ENCODE measurements at regions not wholly inside any gene's neighbourhood (a gene's known extent, or its start where the extent isn't known, plus 50 kb on each side); places are given as distances from the start of the nearest gene placed in this dataset.

- no peaks in the 10 kb centered on the region for H3K9me3 ChIP-seq (ENCODE audit: control insufficient read depth, insufficient read depth, low read length)
- Mint-ChIP-seq H3K27ac (no peak overlapping the region), H3K4me1 (peaks cover 5 to 11% of the 10 kb centered on the region in 2 donors), H3K4me3 (no peak overlapping the region), H3K36me3 (no peaks in the 10 kb centered on the region), H3K9me3 (no peaks in the 10 kb centered on the region), H3K27me3 (ENCODE audit: low read depth in 2 of 2) (peaks cover 8 to 17% of the 10 kb centered on the region in 2 donors)
- TF ChIP-seq, protein P1, sequence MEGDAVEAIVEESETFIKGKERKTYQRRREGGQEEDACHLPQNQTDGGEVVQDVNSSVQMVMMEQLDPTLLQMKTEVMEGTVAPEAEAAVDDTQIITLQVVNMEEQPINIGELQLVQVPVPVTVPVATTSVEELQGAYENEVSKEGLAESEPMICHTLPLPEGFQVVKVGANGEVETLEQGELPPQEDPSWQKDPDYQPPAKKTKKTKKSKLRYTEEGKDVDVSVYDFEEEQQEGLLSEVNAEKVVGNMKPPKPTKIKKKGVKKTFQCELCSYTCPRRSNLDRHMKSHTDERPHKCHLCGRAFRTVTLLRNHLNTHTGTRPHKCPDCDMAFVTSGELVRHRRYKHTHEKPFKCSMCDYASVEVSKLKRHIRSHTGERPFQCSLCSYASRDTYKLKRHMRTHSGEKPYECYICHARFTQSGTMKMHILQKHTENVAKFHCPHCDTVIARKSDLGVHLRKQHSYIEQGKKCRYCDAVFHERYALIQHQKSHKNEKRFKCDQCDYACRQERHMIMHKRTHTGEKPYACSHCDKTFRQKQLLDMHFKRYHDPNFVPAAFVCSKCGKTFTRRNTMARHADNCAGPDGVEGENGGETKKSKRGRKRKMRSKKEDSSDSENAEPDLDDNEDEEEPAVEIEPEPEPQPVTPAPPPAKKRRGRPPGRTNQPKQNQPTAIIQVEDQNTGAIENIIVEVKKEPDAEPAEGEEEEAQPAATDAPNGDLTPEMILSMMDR (IDR thresholded peaks at IDR 0.05), result no peak
- no peaks in the 10 kb centered on the region for H3K27me3 ChIP-seq (ENCODE audit: control insufficient read depth, insufficient read depth, low read length)
- ATAC-seq (no peak), DNase-seq (no peak)
- no peak overlapping the region for H3K4me3 ChIP-seq (ENCODE audit: low read length)
- peaks cover 12% of the 10 kb centered on the region for H3K4me1 ChIP-seq (ENCODE audit: control insufficient read depth, insufficient read depth, low read length)
- no peak overlapping the region for H3K27ac ChIP-seq (ENCODE audit: low read length)
- 80% methylated on average over 4 of the region's 4 CpGs for WGBS (ENCODE audit: insufficient coverage)
- intact Hi-C loops (cut with micrococcal nuclease), result loop anchor here (10.0 kb wide), 2 partner anchors 486 to 904 kb away; partner anchors contain the start of gene SLC2A11
- H3K36me3 ChIP-seq (ENCODE audit: control insufficient read depth, insufficient read depth, low read length), result no peaks in the 10 kb centered on the region
Measured at GRCh38 chr22:22951035-22951434, 63.4 kb downstream of the IGLL5 start.

- ATAC-seq, result no peak
- TF ChIP-seq, protein P1 (IDR thresholded peaks at IDR 0.05), result no peak
- no peak for DNase-seq
- Mint-ChIP-seq H3K27me3 (ENCODE audit: low read depth in 2 of 2) (peaks cover 8 to 17% of the 10 kb centered on the region in 2 donors), H3K9me3 (no peaks in the 10 kb centered on the region), H3K4me1 (peaks cover 5 to 11% of the 10 kb centered on the region in 2 donors), H3K27ac (no peak overlapping the region), H3K36me3 (no peaks in the 10 kb centered on the region), H3K4me3 (no peak overlapping the region)
- intact Hi-C loops (cut with micrococcal nuclease), result loop anchor here (10.0 kb wide), 2 partner anchors 488 to 902 kb away; partner anchors contain the start of gene SLC2A11
- peaks cover 12% of the 10 kb centered on the region for H3K4me1 ChIP-seq (ENCODE audit: control insufficient read depth, insufficient read depth, low read length)
- H3K9me3 ChIP-seq (ENCODE audit: control insufficient read depth, insufficient read depth, low read length), result no peaks in the 10 kb centered on the region
- no peak overlapping the region for H3K4me3 ChIP-seq (ENCODE audit: low read length)
- no peak overlapping the region for H3K27ac ChIP-seq (ENCODE audit: low read length)
- WGBS (ENCODE audit: insufficient coverage), result 58% methylated on average over 6 of the region's 6 CpGs
- H3K27me3 ChIP-seq (ENCODE audit: control insufficient read depth, insufficient read depth, low read length), result no peaks in the 10 kb centered on the region
- no peaks in the 10 kb centered on the region for H3K36me3 ChIP-seq (ENCODE audit: control insufficient read depth, insufficient read depth, low read length)
Measured at GRCh38 chr22:22952531-22953280, 65.1 kb downstream of the IGLL5 start.

DNA sequence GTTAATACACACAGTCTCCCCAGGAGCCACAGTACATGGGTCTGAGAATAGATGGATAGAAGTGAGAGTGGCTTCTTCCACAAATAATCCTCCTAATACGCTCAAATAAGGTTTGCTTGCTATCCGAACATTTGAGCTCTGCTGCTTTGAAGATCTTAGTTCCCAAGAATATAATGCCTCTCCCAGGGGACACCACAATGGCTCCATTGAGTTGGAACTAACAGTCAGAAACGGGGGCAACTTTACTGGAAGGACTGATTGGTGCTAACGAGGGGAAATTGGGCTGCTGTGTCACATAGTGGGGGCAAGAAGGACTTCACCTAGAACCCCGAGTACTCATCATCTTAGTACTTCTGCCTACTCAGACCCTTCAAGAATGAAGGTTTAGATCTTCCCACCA lies 66.2 kb downstream of the IGLL5 start:
- WGBS (ENCODE audit: insufficient coverage), result 61% methylated on average over 4 of the region's 5 CpGs
- no peak overlapping the region for H3K27ac ChIP-seq (ENCODE audit: low read length)
- H3K9me3 ChIP-seq (ENCODE audit: control insufficient read depth, insufficient read depth, low read length), result no peaks in the 10 kb centered on the region
- TF ChIP-seq, protein P1 (IDR thresholded peaks at IDR 0.05), result no peak
- no peaks in the 10 kb centered on the region for H3K27me3 ChIP-seq (ENCODE audit: control insufficient read depth, insufficient read depth, low read length)
- no peak for DNase-seq
- H3K27me3 Mint-ChIP-seq (ENCODE audit: low read depth in 2 of 2), result peaks cover 8 to 17% of the 10 kb centered on the region in 2 donors
- no peak overlapping the region for H3K27ac Mint-ChIP-seq
- H3K36me3 Mint-ChIP-seq, result no peaks in the 10 kb centered on the region
- no peak for ATAC-seq
- no peaks in the 10 kb centered on the region for H3K36me3 ChIP-seq (ENCODE audit: control insufficient read depth, insufficient read depth, low read length)
- intact Hi-C loops (cut with micrococcal nuclease), result loop anchor here (2.0 to 10.0 kb wide), 3 partner anchors 243 to 901 kb away; partner anchors contain the start of gene SLC2A11
- H3K4me3 Mint-ChIP-seq, result no peak overlapping the region
- H3K9me3 Mint-ChIP-seq, result no peaks in the 10 kb centered on the region
- H3K4me1 ChIP-seq (ENCODE audit: control insufficient read depth, insufficient read depth, low read length), result peaks cover 12% of the 10 kb centered on the region
- no peak overlapping the region for H3K4me3 ChIP-seq (ENCODE audit: low read length)
- peaks cover 5 to 11% of the 10 kb centered on the region in 2 donors for H3K4me1 Mint-ChIP-seq

All from natural killer cell (primary cell).